ENCODE measurements at regions not wholly inside any gene's neighbourhood (a gene's known extent, or its start where the extent isn't known, plus 50 kb on each side); places are given as distances from the start of the nearest gene placed in this dataset.

- TF ChIP-seq SUZ12 (IDR thresholded peaks at IDR 0.05; ENCODE audit: extremely low read depth, insufficient read depth, insufficient read length): no peak
- TF ChIP-seq YY1 (IDR thresholded peaks at IDR 0.05; ENCODE audit: insufficient read depth, insufficient read length): no peak
- no peak for TF ChIP-seq ZNF274 (IDR thresholded peaks at IDR 0.05; ENCODE audit: low read depth, low read length)
These were observed 775.7 kb downstream of the SLC6A15 start for GRCh38 chr12:84136862-84137367.
